Fibroblast of villous mesenchyme (primary cell): ENCODE measurements at regions not wholly inside any gene's neighbourhood (a gene's known extent, or its start where the extent isn't known, plus 50 kb on each side); places are given as distances from the start of the nearest gene placed in this dataset.

Experiments used
- DNase-seq: peaks from one replicate; pipeline ENCODE4 v3.0.0-alpha.2; 2010; ENCODE audit warnings: low read depth
- H3K4me3 ChIP-seq: 2 replicates; pipeline ENCODE4 v1.5.1; 2011; ENCODE audit warnings: low read depth, mild to moderate bottlenecking, low read length
- CTCF ChIP-seq: IDR thresholded peaks from 2 replicates; pipeline ENCODE4 v1.5.1; 2012; ENCODE audit warnings: low read depth, mild to moderate bottlenecking, low read length; ENCODE audit not compliant: insufficient read depth

- H3K4me3 ChIP-seq = no peak overlapping the region
- DNase-seq = no peak
- no peak for TF ChIP-seq CTCF
Observed at GRCh38 chr3:74673326-74673725, 58.9 kb upstream of the CNTN3 start.

- TF ChIP-seq CTCF = no peak
- no peak overlapping the region for H3K4me3 ChIP-seq
- no peak for DNase-seq
Observed at GRCh38 chr3:74664606-74665005, 50.1 kb upstream of the CNTN3 start.
